B cell (primary cell): ENCODE measurements at regions not wholly inside any gene's neighbourhood (a gene's known extent, or its start where the extent isn't known, plus 50 kb on each side); places are given as distances from the start of the nearest gene placed in this dataset.

Experiments used
- ATAC-seq: fragments of 200-7000 bp; cut with Tn5 transposase; one replicate; pipeline ENCODE4 v1.10.0; 2021; ENCODE audit warnings: low read depth, mild to moderate bottlenecking, moderate number of reproducible peaks, moderate library complexity
- CTCF ChIA-PET: fragments of 350-600 bp; sonication (Branson Sonifier 250); formaldehyde crosslinking; loops from one replicate; lab custom pipeline; 2021; ENCODE audit warnings: antibody characterized with exemption, inconsistent platforms; lab: Charles Lee
- POLR2A ChIA-PET: fragments of 350-600 bp; sonication (Branson Sonifier 250); formaldehyde crosslinking; loops from one replicate; lab custom pipeline; 2021; ENCODE audit warnings: antibody characterized with exemption; lab: Charles Lee
- DNase-seq: peaks from one replicate; pipeline ENCODE4 v3.0.0; 2013
- H2AFZ ChIP-seq: 2 replicates; pipeline ENCODE4 v1.6.1; 2012; ENCODE audit warnings: mild to moderate bottlenecking, low read depth, low read length; ENCODE audit not compliant: insufficient read depth, poor library complexity, severe bottlenecking
- H3K27ac ChIP-seq, 2 donors: 1 replicate in 1 of 2; 2 replicates in 1 of 2; pipeline ENCODE4 v1.5.1; 2012 to 2013; ENCODE audit warnings: low read length in 2 of 2, mild to moderate bottlenecking in 2 of 2, moderate library complexity in 1 of 2
- H3K27me3 ChIP-seq, 4 experiments: fragments of 200-600 bp in 1 of 4; sonication (generic) in 1 of 4; replicated peaks in 1 of 4; 1 replicate in 2 of 4; 2 replicates in 2 of 4; pipeline versions ENCODE4 v1.6.1 to v1.7.0; 2013 to 2016; ENCODE audit warnings: low read length in 3 of 4, mild to moderate bottlenecking in 2 of 4, mixed read lengths in 1 of 4, moderate library complexity in 1 of 4; ENCODE audit not compliant: insufficient read depth in 4 of 4, control insufficient read depth in 3 of 4; ENCODE audit errors: control extremely low read depth in 1 of 4
- H3K36me3 ChIP-seq, 2 experiments: replicated peaks in 1 of 2; 1 replicate in 1 of 2; 2 replicates in 1 of 2; pipeline versions ENCODE4 v1.6.1 to v1.7.1; 2013; ENCODE audit warnings: low read length in 1 of 2; ENCODE audit not compliant: insufficient read depth in 2 of 2, control insufficient read depth in 1 of 2; ENCODE audit errors: control extremely low read depth in 1 of 2, extremely low read depth in 1 of 2
- H3K4me1 ChIP-seq, 2 donors: fragments of 200-600 bp in 1 of 2; sonication (generic) in 1 of 2; 1 replicate in 1 of 2; 2 replicates in 1 of 2; pipeline versions ENCODE4 v1.5.1 to v1.6.1; 2013 to 2017; ENCODE audit warnings: low read length in 2 of 2; ENCODE audit not compliant: control insufficient read depth in 2 of 2, insufficient read depth in 2 of 2
- H3K4me2 ChIP-seq: replicated peaks from 2 replicates; pipeline ENCODE3; 2012; ENCODE audit warnings: mild to moderate bottlenecking, low read depth, low read length; ENCODE audit not compliant: poor library complexity, severe bottlenecking
- H3K4me3 ChIP-seq, 5 experiments: fragments of 200-600 bp in 1 of 5; sonication (generic) in 1 of 5; 1 replicate in 3 of 5; 2 replicates in 2 of 5; pipeline versions ENCODE4 v1.5.1 to v1.7.0; 2011 to 2016; ENCODE audit warnings: low read length in 4 of 5, mild to moderate bottlenecking in 4 of 5, low read depth in 2 of 5, control low read depth in 1 of 5, moderate library complexity in 1 of 5; ENCODE audit not compliant: insufficient read depth in 1 of 5; ENCODE audit errors: control extremely low read depth in 1 of 5, extremely low read depth in 1 of 5
- H3K79me2 ChIP-seq: fragments of 200-600 bp; sonication (generic); one replicate; pipeline ENCODE4 v1.6.0; 2016; ENCODE audit warnings: low read length; ENCODE audit not compliant: control insufficient read depth, insufficient read depth
- H3K9ac ChIP-seq: fragments of 200-600 bp; sonication (generic); 2 replicates; pipeline ENCODE4 v1.6.1; 2017; ENCODE audit warnings: mild to moderate bottlenecking, low read length, moderate library complexity
- H3K9me3 ChIP-seq, 3 donors: one replicate each; pipeline versions ENCODE4 v1.6.1 to v1.7.1; 2013; ENCODE audit warnings: low read length in 2 of 3; ENCODE audit not compliant: control insufficient read depth in 2 of 3, insufficient read depth in 1 of 3; ENCODE audit errors: control extremely low read depth in 1 of 3
- H4K20me1 ChIP-seq: 2 replicates; pipeline ENCODE4 v1.6.0; 2012; ENCODE audit warnings: mild to moderate bottlenecking, low read length; ENCODE audit not compliant: insufficient read depth, control insufficient read depth, poor library complexity, severe bottlenecking
- H3K27ac Mint-ChIP-seq: one replicate; pipeline ENCODE4 v1.8.0; 2021; ENCODE audit warnings: mixed read lengths
- H3K27me3 Mint-ChIP-seq: one replicate; pipeline ENCODE4 v1.8.0; 2021; ENCODE audit warnings: mixed read lengths
- H3K4me1 Mint-ChIP-seq: one replicate; pipeline ENCODE4 v1.8.0; 2021; ENCODE audit warnings: mixed read lengths
- H3K4me3 Mint-ChIP-seq: one replicate; pipeline ENCODE4 v1.8.0; 2021; ENCODE audit warnings: mixed read lengths
- H3K9me3 Mint-ChIP-seq: one replicate; pipeline ENCODE4 v1.8.0; 2022; ENCODE audit warnings: mixed read lengths; ENCODE audit not compliant: insufficient read depth
- EZH2 ChIP-seq: IDR thresholded peaks from 2 replicates; pipeline ENCODE4 v1.6.1; 2012; ENCODE audit warnings: borderline replicate concordance, low read depth, mild to moderate bottlenecking, moderate library complexity, low read length; ENCODE audit not compliant: insufficient read depth, poor library complexity, severe bottlenecking
- WGBS: methylation state at CpG from one replicate; pipeline ENCODE4 v1.1.5; 2013; ENCODE audit warnings: missing lambda C conversion rate; ENCODE audit not compliant: insufficient coverage; 5-methylcytosine and 5-hydroxymethylcytosine counted together
- intact Hi-C: fragments of 100-400 bp; cut with micrococcal nuclease; formaldehyde crosslinking; loops from one replicate; pipeline ENCODE4 v1.10.0; 2022
- TF ChIP-seq, protein P1 (sequence below): fragments of 200-600 bp; IDR thresholded peaks from one replicate; pipeline ENCODE4 v1.8.0; 2022; ENCODE audit warnings: antibody characterized with exemption, mild to moderate bottlenecking

DNA sequence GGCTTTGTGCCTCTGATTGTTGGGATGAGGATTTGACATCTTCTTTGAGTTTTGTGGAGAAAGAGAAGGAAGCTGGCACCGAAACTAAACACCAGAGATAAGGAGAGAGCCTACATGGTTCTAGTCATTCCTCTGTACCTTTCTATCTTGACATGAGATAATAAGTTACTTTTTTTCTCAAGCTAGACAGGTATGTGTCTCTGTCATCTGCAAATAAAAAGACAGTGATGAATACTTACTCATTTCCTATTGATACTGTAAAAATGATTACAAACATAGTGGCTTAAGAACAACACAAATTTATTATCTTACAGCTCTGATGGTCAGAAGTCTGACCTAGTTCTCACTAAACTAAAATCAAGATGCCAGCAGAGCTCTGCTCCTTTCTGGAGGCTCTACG lies 1391.2 kb downstream of the STIM2 start:
- H3K36me3 ChIP-seq: no peaks in the 10 kb centered on the region
- no peaks in the 10 kb centered on the region for H4K20me1 ChIP-seq
- H3K27ac ChIP-seq: no peak overlapping the region
- Mint-ChIP-seq H3K4me1 (no peaks in the 10 kb centered on the region), H3K9me3 (no peaks in the 10 kb centered on the region), H3K4me3 (no peak overlapping the region), H3K27ac (no peak overlapping the region), H3K27me3 (no peaks in the 10 kb centered on the region)
- ChIA-PET CTCF (no interaction called here), POLR2A (no interaction called here)
- no peak overlapping the region for H2AFZ ChIP-seq
- ATAC-seq: no peak
- H3K4me3 ChIP-seq: no peak overlapping the region
- H3K9me3 ChIP-seq: peaks cover 0 to 7% (median 0%) of the 10 kb centered on the region in 3 donors
- H3K4me2 ChIP-seq: no peak overlapping the region
- intact Hi-C loops: no loop called here
- WGBS: no CpG with 5 or more reads among the region's 2 CpGs
- H3K4me1 ChIP-seq: no peaks in the 10 kb centered on the region
- H3K27me3 ChIP-seq: no peaks in the 10 kb centered on the region
- no peak overlapping the region for H3K9ac ChIP-seq
- TF ChIP-seq, protein P1, sequence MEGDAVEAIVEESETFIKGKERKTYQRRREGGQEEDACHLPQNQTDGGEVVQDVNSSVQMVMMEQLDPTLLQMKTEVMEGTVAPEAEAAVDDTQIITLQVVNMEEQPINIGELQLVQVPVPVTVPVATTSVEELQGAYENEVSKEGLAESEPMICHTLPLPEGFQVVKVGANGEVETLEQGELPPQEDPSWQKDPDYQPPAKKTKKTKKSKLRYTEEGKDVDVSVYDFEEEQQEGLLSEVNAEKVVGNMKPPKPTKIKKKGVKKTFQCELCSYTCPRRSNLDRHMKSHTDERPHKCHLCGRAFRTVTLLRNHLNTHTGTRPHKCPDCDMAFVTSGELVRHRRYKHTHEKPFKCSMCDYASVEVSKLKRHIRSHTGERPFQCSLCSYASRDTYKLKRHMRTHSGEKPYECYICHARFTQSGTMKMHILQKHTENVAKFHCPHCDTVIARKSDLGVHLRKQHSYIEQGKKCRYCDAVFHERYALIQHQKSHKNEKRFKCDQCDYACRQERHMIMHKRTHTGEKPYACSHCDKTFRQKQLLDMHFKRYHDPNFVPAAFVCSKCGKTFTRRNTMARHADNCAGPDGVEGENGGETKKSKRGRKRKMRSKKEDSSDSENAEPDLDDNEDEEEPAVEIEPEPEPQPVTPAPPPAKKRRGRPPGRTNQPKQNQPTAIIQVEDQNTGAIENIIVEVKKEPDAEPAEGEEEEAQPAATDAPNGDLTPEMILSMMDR: no peak
- TF ChIP-seq EZH2: no peak
- H3K79me2 ChIP-seq: no peaks in the 10 kb centered on the region
- no peak for DNase-seq

DNA sequence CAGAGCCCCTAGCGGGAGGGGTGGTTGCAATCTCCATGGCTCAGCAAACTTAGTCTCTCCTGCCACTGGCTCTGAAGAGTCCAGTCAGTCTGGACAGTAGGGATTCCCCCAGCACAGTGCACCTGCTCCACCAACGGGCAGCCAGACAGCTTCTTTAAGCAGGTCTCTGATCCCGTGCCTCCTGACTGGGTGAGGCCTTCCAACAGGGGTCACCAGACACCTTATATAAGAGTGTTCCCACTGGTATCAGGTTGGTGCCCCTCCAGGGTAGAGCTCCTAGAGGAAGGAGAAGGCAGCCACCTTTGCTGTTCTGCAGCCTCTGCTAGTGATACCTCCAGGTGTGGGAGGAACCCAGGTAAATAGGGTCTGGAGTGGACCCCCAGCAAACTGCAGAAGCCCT lies 1393.4 kb downstream of the STIM2 start:
- 93% methylated on average over 3 of the region's 3 CpGs for WGBS
- peaks cover 0 to 7% (median 0%) of the 10 kb centered on the region in 3 donors for H3K9me3 ChIP-seq
- no peak overlapping the region for H3K4me3 ChIP-seq
- H3K9ac ChIP-seq: no peak overlapping the region
- Mint-ChIP-seq H3K4me1 (no peaks in the 10 kb centered on the region), H3K27me3 (no peaks in the 10 kb centered on the region), H3K9me3 (no peaks in the 10 kb centered on the region), H3K27ac (no peak overlapping the region), H3K4me3 (no peak overlapping the region)
- TF ChIP-seq, protein P1: no peak
- no peak for TF ChIP-seq EZH2
- no peaks in the 10 kb centered on the region for H3K36me3 ChIP-seq
- ChIA-PET CTCF (no interaction called here), POLR2A (no interaction called here)
- no peak overlapping the region for H3K4me2 ChIP-seq
- ATAC-seq: no peak
- no peak for DNase-seq
- intact Hi-C loops: no loop called here
- no peaks in the 10 kb centered on the region for H4K20me1 ChIP-seq
- H3K79me2 ChIP-seq: no peaks in the 10 kb centered on the region
- no peaks in the 10 kb centered on the region for H3K4me1 ChIP-seq
- H3K27me3 ChIP-seq: no peaks in the 10 kb centered on the region
- no peak overlapping the region for H2AFZ ChIP-seq
- H3K27ac ChIP-seq: no peak overlapping the region
